Breast epithelium (tissue), 3 donors: ENCODE measurements at regions not wholly inside any gene's neighbourhood (a gene's known extent, or its start where the extent isn't known, plus 50 kb on each side); places are given as distances from the start of the nearest gene placed in this dataset.

Experiments used
- CTCF ChIP-seq, 3 donors: fragments of 450-650 bp; IDR thresholded peaks; one replicate each; pipeline ENCODE4 v1.5.1; 2016 to 2017; ENCODE audit warnings: antibody characterized with exemption in 3 of 3, mild to moderate bottlenecking in 3 of 3, moderate library complexity in 3 of 3
- POLR2A ChIP-seq: fragments of 450-650 bp; IDR thresholded peaks from one replicate; pipeline ENCODE4 v1.6.1; 2016; ENCODE audit warnings: antibody characterized with exemption, mild to moderate bottlenecking, moderate library complexity
- POLR2AphosphoS5 ChIP-seq, 3 donors: sonication (generic); formaldehyde crosslinking; IDR thresholded peaks; one replicate each; pipeline ENCODE4 v1.6.1; 2017; ENCODE audit warnings: antibody characterized with exemption in 3 of 3

GRCh38 chr4:1571165-1572009 is 112.7 kb downstream of the FAM53A start:
- TF ChIP-seq CTCF (IDR thresholded peaks at IDR 0.05) (no peak), POLR2A (no peak), POLR2AphosphoS5 (IDR thresholded peaks at IDR 0.05) (no peak)
